ENCODE measurements at regions not wholly inside any gene's neighbourhood (a gene's known extent, or its start where the extent isn't known, plus 50 kb on each side); places are given as distances from the start of the nearest gene placed in this dataset.

- no peaks in the 10 kb centered on the region for H3K36me3 ChIP-seq (replicated peaks)
- H3K27me3 ChIP-seq (replicated peaks): no peaks in the 10 kb centered on the region
- no peak for DNase-seq
- no peak overlapping the region for H3K4me3 ChIP-seq (ENCODE audit: low read depth, low read length)
- in situ Hi-C loops (cut with HindIII; ENCODE audit: low pct_ligation_motif_present, low sequenced_read_pairs): no loop called here
- TF ChIP-seq CTCF (IDR thresholded peaks at IDR 0.05; ENCODE audit: low read depth, low read length, missing control alignments): no peak
- H3K27ac ChIP-seq: no peak overlapping the region
These were observed 181.3 kb upstream of the IRX1 start for GRCh38 chr5:3414371-3414770.

GRCh38 chr5:3412146-3412545 lies 183.5 kb upstream of the IRX1 start:
- Histone ChIP-seq H3K36me3 (replicated peaks) (no peaks in the 10 kb centered on the region), H3K4me3 (ENCODE audit: low read depth, low read length) (no peak overlapping the region), H3K27ac (no peak overlapping the region), H3K27me3 (replicated peaks) (no peaks in the 10 kb centered on the region)
- no peak for TF ChIP-seq CTCF (IDR thresholded peaks at IDR 0.05; ENCODE audit: low read depth, low read length, missing control alignments)
- no peak for DNase-seq
- in situ Hi-C loops (cut with HindIII; ENCODE audit: low pct_ligation_motif_present, low sequenced_read_pairs): no loop called here

DNA sequence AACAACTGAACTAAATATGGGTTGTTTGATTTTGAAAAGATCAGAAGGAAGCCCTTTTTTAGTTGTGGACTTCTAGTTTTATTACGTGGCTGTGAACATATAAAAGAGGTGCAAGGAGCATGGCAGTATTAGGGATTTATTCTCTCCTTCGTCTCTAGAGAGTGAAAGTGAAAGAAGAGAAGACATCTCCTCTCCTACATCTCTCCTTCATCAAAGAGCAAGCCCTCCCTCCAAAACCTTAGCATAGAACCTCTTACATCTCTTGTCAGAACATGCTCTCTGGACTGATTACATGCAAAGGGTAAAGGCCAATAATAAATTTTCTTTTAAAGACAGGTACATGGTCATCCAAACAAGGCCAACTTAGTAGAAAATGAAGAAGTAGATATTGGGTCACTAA lies 184.3 kb upstream of the IRX1 start:
- TF ChIP-seq CTCF (IDR thresholded peaks at IDR 0.05; ENCODE audit: low read depth, low read length, missing control alignments): no peak
- Histone ChIP-seq H3K27me3 (replicated peaks) (no peaks in the 10 kb centered on the region), H3K4me3 (ENCODE audit: low read depth, low read length) (no peak overlapping the region), H3K36me3 (replicated peaks) (no peaks in the 10 kb centered on the region), H3K27ac (no peak overlapping the region)
- in situ Hi-C loops (cut with HindIII; ENCODE audit: low pct_ligation_motif_present, low sequenced_read_pairs): no loop called here
- no peak for DNase-seq

GRCh38 chr5:3401635-3402034 lies 194.0 kb upstream of the IRX1 start:
- TF ChIP-seq CTCF (IDR thresholded peaks at IDR 0.05; ENCODE audit: low read depth, low read length, missing control alignments): no peak
- no peak overlapping the region for H3K4me3 ChIP-seq (ENCODE audit: low read depth, low read length)
- no peak for DNase-seq
- no peaks in the 10 kb centered on the region for H3K36me3 ChIP-seq (replicated peaks)
- H3K27me3 ChIP-seq (replicated peaks): no peaks in the 10 kb centered on the region
- in situ Hi-C loops (cut with HindIII; ENCODE audit: low pct_ligation_motif_present, low sequenced_read_pairs): no loop called here
- no peak overlapping the region for H3K27ac ChIP-seq

- Histone ChIP-seq H3K4me3 (ENCODE audit: low read depth, low read length) (no peak overlapping the region), H3K27me3 (replicated peaks) (no peaks in the 10 kb centered on the region), H3K27ac (no peak overlapping the region), H3K36me3 (replicated peaks) (no peaks in the 10 kb centered on the region)
- no peak for TF ChIP-seq CTCF (IDR thresholded peaks at IDR 0.05; ENCODE audit: low read depth, low read length, missing control alignments)
- in situ Hi-C loops (cut with HindIII; ENCODE audit: low pct_ligation_motif_present, low sequenced_read_pairs): no loop called here
- no peak for DNase-seq
These were observed 195.0 kb upstream of the IRX1 start for GRCh38 chr5:3400659-3401058.

DNA sequence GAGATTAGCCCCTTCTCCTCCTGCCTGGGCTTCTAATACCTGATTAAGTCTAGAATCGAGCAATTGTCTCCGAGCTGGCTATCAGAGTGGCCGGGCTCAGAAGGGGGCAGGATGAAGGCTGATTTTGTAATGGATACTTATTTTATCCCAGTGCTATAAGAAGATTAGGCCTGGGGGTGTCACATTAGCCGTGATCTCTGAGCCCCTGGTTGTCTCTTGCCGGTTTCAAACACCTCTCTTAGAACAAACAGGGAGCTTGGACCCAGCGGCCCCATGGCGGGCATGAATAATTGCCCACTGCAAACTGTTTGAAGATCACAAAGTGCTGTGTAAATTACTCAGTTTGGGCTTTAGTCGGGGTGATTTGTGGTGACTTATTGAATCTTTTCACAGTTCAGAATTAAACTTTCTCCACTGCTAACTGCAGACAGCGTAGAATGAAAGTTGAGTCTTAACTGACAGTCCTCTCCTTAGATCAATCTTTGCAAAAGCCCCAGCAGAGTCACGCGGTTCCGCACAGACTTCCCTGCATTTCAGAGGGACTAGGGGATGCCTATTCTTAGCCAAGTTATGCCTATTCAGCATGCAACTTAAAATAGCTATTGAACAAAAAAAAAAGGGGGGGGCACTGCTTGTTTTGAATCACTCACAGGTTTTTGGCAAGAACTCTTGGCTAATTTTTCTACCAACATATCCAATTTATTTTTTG lies 200.6 kb upstream of the IRX1 start:
- Histone ChIP-seq H3K4me3 (ENCODE audit: low read depth, low read length) (no peak overlapping the region), H3K36me3 (replicated peaks) (no peaks in the 10 kb centered on the region), H3K27ac (no peak overlapping the region), H3K27me3 (replicated peaks) (no peaks in the 10 kb centered on the region)
- no peak for DNase-seq
- in situ Hi-C loops (cut with HindIII; ENCODE audit: low pct_ligation_motif_present, low sequenced_read_pairs): no loop called here
- TF ChIP-seq CTCF (IDR thresholded peaks at IDR 0.05; ENCODE audit: low read depth, low read length, missing control alignments): no peak
